HG03025 (cell line): ENCODE measurements at regions not wholly inside any gene's neighbourhood (a gene's known extent, or its start where the extent isn't known, plus 50 kb on each side); places are given as distances from the start of the nearest gene placed in this dataset.
"Not testable (repeated sequence)": the region's sequence is repeated elsewhere in the genome, so short reads cannot be mapped to it uniquely, and the experiment has no call there.

Experiments
- ATAC-seq: cut with Tn5 transposase; IDR thresholded peaks from one replicate; pipeline ENCODE4 v1.9.1; 2021; ENCODE audit warnings: mild to moderate bottlenecking, moderate library complexity; ENCODE audit not compliant: unreplicated experiment, low FRiP score

DNA sequence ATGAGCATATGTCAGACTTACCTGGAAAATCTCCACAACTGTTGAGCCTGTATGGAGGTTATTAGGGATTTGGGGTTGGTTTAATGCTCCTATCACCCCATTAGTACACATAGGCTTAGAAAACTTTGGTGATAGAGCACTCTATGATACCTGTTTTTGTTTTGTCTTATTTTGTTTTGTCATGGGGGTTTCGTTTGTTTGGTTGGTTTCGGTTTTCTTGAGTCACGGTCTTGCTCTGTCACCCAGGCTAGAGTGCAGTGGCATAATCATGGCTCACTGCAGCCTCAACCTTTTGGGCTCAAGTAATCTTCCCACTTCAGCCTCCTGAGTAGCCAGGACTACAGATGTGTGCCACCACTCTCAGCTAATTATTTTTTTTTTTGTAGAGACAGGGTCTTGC is 70.0 kb downstream of the MZT1 start:
- peak; percentile 56 for ATAC-seq

DNA sequence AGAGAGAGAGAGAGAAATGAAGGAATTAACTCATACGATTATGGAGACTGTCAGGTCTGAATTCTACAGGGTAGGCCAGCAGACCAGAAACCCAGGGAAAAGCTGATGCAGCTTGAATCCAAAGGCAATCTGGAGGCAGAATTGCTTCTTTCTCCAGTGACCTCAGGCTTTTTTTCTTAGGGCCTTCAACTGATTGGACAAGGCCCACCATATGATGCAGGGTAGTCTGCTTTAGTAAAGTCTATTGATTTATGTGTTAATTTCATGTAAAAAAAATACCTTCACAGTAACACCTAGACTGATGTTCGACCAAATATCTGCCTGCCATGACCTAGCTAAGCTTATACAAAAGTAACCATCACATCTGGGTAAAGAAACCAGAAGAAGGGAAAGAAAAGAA is 71.1 kb downstream of the MZT1 start:
- no peak for ATAC-seq

DNA sequence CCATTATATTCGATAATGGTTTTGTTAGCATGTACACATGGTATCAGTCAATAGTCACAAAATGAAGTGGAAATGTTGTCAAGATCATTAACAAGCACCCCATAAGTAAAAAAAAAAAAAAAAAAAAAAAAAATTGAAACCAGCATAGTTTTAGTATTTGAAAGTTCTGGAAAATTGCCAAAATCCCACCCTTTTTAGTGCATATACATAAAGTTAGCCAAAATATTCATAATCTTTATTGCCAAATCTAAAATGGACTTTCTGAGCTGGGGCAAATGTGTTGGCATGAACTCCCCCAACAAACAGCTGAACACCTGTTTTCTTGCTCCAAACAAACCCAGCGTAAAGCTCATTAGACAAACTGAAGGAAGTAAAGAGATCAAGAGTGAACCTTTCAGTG is 73.9 kb downstream of the MZT1 start:
- no peak for ATAC-seq

DNA sequence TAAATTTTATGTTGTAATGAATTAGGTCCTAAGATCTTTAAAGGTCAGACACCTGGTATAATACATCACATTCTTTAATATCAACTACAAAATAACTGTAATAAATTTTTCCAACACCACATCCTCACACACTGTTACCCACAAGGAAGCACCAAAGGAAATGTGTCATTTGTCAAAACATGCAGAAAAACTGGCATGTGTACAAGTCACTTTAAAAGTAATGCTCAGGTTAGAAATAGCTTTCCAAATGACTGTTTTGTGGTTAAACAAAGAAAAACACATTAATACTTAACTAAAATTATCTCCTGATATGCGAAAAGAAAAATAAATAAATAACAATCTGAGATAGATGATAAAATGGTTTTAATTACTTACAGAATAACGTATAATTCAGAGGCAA is 74.7 kb downstream of the MZT1 start:
- no peak for ATAC-seq

DNA sequence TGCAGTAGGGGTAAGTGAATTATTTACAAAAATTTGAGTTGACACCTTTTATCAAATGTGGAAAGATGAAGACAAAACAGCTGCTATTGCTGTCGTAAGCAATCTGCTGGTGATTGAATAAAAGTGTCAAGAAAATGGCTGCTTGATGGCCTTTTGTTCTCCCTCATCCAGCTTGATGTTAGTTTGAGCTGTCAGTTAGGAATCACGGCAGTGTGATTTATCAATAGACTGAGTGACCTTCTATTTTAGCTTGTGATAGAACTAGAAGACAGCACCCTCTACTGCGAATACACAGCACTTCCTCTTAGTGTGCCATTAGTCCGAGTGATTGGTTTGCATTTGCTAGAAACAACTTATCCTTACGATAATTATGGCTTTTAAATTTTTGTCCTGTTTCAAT is 76.3 kb downstream of the MZT1 start:
- no peak for ATAC-seq

DNA sequence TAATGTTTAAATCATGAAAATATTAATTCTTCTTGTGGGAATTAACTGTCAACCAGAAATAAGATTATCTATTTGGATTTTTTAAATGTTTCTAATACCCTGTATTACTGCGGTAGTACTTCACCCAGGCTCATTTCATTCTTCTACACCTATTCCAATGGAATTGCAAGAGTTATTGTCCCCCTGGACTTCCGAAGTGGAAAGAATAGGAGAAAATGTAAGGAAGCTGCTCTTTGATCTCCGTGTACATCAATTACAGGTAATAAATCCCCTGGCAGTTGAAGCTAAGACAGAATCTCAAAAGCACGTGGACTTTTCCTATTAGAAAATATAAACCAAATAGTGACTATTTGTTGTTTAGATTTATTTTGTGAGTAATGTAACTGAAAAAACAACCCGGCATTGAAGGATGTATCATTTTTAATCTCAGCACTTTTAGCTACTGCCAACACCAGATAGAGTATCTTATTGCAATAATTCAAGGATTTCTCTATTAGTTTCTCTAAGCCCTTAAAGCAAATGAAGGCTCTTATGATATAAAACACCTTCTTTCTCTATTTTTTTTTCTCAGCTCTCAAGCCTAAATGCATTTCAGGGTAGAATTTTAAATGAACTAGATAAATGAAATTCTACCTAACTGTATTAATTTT is 77.3 kb downstream of the MZT1 start:
- no peak for ATAC-seq

DNA sequence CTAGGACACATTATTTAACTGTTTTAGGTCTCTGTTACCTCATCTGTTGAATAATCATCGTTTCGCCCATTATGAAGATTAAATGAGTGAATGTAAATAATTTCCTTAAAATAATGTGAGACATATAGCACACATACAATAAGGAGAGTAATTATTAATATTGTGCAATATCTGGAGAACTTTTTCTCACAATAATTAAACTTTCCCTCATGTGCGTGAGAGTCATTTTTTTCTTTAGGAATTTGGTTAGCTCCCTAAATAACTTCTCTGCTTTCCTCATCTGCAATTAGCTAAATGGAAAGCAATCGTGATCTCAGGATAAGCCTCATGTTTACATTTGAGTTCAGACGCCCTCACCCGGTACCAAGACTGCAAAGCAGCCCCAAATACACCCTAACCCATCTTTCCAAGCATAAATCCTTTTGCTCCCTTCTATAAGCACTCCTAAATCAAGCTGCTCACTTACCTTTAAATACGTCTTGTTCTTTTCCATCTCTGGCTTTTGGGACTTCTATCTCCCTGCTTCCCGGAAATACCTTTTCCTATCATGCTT is 78.8 kb downstream of the MZT1 start:
- ATAC-seq = no peak

DNA sequence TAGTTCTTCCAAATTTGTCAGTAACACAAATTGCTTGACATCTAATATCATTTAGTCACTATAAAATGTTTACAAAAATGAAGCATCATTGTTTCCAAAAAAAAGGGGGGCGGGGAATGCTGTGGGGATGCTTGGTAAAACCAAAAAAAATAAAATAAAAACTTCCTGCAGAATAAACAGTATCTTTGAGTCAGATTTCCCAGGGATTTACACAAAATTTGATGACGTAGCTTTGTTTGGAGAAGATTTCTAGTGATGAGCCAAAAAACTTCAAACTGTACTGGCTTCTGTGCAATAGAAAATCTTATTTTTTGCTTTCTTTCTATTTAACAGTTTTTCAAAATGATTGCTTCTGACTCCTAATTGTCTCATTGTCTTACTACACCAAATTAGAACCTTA is 80.0 kb downstream of the MZT1 start:
- no peak for ATAC-seq

- no peak for ATAC-seq
These were observed 81.9 kb downstream of the MZT1 start for GRCh38 chr13:72645521-72645920.

DNA sequence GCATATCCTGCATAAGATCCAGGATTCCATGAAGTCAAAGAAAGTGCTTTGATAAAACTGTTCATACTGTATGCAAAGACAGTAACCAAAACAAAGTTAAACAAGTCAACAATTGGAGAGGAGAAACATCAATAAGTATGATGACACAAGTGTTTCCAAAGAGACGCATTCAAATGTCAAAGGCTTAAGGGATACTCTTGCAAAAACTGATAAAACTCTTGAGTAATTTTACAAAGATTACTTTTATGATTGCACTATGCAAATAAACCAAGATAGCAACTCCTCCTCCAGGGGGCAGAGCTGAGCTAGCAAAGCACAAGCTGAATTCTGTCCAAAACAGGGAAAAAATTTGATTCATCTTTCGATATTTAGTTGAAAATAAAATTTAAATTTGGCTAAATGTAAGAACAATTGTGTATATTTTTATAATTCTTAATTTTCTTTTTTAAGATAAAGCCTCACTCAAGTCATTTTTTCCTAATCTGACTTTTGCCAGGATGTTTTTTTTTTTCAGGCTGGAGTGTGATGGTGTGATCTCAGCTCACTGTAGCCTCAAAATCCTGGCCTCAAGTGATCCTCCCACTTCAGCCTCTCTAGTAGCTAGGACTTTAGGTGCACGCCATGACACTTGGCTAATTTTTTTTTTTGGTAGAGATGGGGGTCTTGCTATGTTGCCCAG is 84.0 kb downstream of the MZT1 start:
- peak; percentile 59 for ATAC-seq

DNA sequence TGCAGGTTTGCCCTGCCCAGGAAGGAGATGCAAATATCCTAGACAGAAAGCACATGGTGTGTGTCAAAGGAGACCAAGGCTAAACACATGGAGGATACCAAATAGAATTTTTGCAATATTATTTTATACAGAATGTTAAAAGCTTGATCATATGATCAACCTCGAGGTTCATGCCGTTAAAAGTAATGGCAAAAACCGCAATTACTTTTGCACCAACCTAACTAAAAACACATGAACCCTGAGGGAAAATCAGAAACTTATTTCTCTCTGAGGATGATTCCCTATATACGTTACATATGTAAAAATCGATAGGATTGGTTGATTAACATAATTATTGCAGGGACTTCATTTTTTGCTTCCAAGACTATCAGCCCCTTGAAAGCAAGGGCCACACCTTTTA is 88.1 kb downstream of the MZT1 start:
- ATAC-seq = no peak

GRCh38 chr13:72638059-72638815 is 89.2 kb downstream of the MZT1 start:
- no peak for ATAC-seq

- no peak for ATAC-seq
These were observed 89.9 kb downstream of the MZT1 start for GRCh38 chr13:72637561-72637960.

- ATAC-seq = no peak
These were observed 92.6 kb downstream of the MZT1 start for GRCh38 chr13:72634859-72635258.

DNA sequence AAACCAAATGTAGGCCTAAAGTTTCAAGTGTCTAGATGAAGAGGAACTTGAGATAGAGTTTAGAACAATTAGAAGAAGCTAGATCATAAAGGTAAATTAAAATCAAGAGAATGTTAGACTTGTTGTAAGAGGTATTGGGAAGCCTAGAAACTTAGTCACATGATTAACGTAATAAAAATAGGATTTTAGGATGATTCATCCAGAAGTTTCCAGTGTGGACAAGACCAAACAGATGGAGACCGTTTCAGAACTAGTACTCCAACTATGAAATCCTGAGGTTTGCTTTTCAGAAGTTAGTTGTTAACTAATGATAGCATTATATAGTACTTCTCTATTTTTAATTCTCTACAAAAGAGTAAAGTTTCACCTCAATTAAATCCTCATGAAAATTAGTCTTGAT is 104.9 kb downstream of the MZT1 start:
- no peak for ATAC-seq

DNA sequence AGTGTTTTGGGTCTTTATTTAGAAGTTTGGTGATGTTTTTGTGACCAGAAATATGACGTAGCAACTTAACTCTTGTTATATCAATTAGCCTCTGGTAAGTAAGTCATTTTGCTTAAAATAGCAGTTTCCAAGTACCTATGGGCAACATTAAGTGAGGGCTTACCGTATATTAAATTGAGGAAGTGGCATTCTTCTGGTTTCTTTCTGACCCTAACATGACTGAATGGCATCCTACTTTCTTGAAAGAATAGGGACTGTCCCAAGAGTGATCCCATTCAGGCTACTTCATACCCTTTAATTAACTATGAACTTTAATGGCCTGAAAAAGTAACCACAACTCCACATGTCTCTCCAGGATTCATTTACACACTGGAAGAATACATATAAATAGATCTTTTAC is 106.6 kb downstream of the MZT1 start:
- ATAC-seq = no peak

DNA sequence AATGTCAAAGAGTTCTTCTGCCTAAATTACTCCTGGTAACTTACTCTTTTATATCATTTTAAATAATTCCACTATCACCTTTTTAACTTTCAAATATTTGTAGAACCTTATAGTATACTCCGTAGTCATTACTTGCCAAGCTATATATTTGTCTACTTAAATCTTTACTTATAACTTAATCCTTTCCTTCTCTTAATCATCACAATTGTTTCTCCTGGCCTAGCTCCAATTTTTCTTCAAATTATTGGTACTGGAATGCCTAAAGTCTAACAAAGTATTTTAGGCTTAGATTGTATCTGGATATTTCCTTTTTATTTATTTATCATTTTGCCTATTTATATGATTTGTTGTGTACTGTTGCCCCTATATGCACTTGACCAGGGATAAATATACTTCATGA is 109.5 kb downstream of the MZT1 start:
- no peak for ATAC-seq

DNA sequence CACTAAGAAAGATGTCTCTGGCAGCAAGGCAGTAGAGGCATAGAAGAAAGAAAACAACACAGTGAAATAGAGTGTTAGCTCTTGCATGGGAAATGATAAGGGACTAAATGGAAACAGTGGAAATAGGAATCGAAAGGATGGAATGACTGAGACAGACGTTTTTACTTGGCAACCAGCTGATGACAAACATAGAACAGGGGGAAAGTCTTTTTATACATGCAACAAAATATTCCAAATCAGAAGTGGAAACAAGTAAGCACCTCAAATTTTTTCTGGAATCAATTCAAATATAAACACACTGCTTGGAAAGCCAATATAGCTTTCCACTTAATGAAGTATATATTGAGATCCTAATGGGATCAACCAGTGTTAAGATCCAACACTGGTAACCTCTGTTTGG is 110.2 kb downstream of the MZT1 start:
- ATAC-seq = no peak

DNA sequence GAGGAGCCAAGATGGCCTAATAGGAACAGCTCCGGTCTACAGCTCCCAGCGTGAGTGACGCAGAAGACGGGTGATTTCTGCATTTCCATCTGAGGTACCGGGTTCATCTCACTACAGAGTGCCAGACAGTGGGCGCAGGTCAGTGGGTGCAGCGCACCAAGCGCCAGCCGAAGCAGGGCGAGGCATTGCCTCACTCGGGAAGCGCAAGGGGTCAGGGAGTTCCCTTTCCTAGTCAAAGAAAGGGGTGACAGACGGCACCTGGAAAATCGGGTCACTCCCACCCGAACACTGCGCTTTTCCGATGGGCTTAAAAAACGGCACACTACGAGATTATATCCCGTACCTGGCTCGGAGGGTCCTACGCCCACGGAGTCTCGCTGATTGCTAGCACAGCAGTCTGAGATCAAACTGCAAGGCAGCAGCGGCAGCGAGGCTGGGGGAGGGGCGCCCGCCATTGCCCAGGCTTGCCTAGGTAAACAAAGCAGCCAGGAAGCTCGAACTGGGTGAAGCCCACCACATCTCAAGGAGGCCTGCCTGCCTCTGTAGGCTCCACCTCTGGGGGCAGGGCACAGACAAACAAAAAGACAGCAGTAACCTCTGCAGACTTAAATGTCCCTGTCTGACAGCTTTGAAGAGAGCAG is 117.1 kb downstream of the MZT1 start:
- ATAC-seq = not testable (repeated sequence)

GRCh38 chr13:72599178-72599743 is 128.2 kb downstream of the MZT1 start:
- ATAC-seq = no peak
